ENCODE measurements at regions not wholly inside any gene's neighbourhood (a gene's known extent, or its start where the extent isn't known, plus 50 kb on each side); places are given as distances from the start of the nearest gene placed in this dataset.
A peak's percentile ranks its signal among the peaks of the same experiment; 100 is the strongest.
"Not testable (repeated sequence)": the region's sequence is repeated elsewhere in the genome, so short reads cannot be mapped to it uniquely, and the experiment has no call there.

DNA sequence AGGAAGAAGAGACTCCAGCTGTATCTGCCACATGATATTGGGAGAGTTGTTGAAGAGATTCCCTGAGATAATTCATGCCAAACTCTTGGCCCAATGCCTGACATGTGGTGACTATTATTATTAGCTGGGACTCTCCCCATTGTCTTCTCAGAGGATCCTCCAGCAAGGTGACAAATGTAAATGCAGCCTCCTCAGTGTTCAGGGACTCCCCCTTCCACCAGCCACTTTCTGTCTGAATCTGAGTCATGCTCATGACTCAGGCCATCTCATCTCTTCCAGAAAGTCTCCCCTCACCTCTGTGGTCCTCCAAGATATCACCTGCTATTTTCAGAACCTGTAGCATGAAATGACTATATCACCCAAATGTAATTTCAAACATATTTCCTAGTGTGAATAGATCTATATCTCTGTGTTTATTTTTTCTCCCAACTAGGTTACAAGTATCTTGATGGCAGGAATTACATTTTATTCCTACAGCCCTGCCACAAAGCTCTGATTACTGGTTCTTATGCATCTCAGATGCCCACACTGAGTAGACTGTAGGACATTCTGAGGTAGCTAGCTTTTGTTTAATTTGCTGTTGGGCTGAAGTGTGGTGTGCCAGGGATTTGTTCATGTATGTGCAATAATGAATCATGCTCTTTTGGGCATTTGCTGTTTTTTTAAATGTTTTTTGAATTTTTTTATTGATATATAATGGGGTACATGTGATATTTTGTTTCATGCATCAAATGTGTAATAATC, 126.6 kb upstream of the IL12B start:
- DNase-seq (ENCODE audit: low read depth) = no peak

- no peak for DNase-seq (ENCODE audit: low read depth)
Observed at GRCh38 chr5:159458217-159458711, 128.0 kb upstream of the IL12B start.

GRCh38 chr5:159459132-159459627, 128.9 kb upstream of the IL12B start:
- DNase-seq (ENCODE audit: low read depth) = no peak

- DNase-seq (ENCODE audit: low read depth) = no peak
Observed at GRCh38 chr5:159459951-159460538, 129.8 kb upstream of the IL12B start.

DNA sequence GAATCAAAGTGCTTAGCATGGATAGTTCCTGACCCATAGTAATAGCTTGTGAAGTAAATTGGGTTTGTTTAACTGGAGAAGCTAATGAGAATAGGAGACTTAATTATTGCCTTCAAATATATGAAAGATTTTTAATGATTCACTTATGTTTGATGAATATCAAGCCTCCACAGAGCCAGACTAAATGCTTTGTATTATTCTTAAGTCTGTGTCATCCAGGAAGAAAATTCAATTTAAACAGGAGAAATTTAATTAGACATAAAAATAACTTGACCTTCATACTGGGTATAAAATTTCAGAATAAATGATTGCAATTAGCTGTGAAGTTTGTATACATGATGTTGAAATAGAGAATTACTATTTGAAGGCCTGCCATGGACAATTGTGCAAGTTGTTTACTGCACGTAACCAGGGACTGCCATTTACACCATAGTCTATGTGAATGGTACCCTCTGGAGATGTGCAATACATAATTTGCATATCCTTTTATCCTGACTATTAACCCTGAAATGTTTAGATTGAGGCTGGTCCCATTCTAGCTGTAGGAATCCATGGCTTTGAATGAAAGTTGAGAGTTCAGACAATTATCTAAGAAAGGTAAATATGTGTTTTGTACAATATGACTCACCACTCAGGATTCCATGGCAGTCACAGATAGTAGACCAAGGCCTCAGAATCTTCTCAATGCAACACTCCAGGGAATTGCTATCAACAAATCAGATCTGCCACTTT, 133.5 kb upstream of the IL12B start:
- no peak for DNase-seq (ENCODE audit: low read depth)

GRCh38 chr5:159465604-159466003, 135.3 kb upstream of the IL12B start:
- DNase-seq (ENCODE audit: low read depth) = no peak

GRCh38 chr5:159467666-159468065, 137.4 kb upstream of the IL12B start:
- no peak for DNase-seq (ENCODE audit: low read depth)

DNA sequence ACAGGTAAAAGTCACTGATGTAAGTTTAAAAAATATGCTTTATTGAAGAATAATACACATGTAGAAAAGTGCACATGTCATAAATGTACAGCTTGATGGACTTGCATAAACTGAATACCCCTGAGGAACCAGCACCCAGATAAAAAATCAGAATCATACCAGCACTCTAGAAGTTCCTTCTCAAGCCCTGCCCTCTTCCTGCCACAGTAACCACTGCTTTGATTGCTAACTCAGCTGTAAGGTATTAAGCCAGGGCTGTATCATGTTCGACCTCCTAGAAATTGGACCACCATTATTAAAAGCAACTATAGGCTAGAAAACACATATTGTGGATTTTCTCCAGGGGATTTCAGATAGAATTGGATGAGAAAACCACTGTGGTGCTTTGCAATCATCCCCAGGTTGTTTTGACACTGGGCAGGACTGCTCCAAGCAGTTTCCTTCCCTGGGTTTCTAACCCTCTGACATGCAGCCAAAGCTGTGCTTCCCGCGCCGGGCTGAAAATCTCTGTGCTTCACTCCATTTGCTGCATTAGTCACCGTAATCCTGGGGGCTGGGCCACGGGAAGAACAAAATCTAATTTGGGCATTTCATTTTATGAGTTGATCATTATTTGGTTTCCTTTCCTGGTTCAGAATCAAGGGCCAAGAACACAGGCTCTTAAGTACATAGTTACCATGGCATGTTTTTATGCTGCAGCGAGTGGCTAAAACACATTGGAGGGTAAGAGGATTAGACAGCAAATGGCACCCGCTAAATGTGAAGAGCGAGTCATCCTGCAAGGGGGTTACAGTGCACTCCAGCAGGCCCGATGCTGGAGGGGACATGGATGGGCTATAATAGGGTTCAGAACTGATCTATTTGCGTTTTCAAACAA, 139.4 kb upstream of the IL12B start:
- DNase-seq (ENCODE audit: low read depth) = peak; percentile 4

DNA sequence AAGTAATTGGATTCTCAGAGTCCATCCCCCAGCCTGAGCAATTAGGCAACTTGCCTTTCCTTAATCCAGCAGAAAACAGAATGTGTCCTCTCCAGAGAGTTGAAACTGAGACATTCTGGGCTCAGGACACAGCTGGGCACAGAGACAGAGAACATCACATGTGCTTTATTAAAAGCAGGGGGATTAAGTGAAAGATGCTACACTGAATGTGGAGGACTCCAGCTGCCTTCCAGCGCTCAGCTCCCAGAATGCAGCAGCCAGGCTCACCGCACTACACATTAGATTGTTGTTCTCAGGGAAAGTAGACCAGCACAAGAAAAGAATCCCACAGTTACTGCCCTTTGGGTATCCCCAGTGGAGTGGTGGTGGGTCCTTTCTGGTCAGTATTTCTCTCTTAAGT, 141.6 kb upstream of the IL12B start:
- DNase-seq (ENCODE audit: low read depth) = no peak

GRCh38 chr5:159475026-159475425, 144.7 kb upstream of the IL12B start:
- DNase-seq (ENCODE audit: low read depth) = no peak

DNA sequence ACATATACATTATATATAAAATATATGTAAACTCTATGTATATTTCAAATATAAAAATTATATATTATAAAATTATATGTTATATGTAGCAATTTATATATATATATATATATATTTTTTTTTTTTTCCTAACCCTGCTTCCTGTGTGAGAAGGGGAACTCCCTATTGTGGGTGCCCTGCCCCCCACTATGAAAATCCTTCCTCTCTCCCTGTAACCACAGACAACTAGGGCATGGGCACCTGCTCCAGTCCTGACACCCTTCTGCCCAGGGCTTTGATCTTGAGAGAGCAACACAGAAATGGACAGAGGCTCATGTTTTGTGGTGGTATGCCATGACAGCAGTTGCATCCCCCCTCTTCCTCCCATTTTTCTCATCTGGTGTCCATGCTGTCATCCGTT, 148.7 kb upstream of the IL12B start:
- DNase-seq (ENCODE audit: low read depth) = no peak

DNA sequence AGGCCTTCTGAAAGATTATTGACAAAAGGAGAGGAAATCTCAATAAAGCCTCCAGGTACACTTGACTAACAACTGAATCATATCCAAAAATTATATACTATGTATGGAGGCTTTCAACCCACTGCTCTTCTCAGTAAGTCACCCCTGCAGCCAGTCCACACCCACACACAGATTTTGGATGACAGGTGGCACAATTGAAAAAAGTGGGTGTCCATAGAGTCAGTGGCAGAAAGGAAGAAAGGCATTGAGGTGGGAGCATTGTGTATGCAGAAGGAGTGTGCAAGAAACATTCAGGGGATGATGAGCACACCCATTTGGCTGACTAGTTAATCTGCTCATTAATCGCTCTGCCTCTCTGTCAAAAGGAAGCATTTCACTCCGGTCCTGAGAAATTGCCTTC, 150.6 kb upstream of the IL12B start:
- DNase-seq (ENCODE audit: low read depth) = no peak

DNA sequence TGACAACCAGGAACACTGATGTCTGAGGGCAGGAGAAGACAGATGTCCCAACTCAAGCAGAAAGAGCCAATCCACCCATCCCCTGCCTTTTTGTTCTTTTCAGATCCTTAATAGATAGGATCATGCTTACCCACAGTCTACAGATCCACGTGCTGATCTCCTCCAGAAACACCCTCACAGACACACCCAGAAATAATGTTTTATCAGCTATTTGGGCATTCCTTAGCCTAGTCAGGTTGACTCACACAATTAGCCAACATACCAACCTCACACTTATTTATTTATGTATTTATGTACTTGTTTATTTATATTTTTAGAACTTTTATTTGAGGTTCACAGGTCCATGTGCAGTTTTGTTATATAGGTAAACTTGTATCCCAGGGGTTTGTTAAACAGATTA, 151.5 kb upstream of the IL12B start:
- no peak for DNase-seq (ENCODE audit: low read depth)

- no peak for DNase-seq (ENCODE audit: low read depth)
Observed at GRCh38 chr5:159486836-159487235, 156.5 kb upstream of the IL12B start.

DNA sequence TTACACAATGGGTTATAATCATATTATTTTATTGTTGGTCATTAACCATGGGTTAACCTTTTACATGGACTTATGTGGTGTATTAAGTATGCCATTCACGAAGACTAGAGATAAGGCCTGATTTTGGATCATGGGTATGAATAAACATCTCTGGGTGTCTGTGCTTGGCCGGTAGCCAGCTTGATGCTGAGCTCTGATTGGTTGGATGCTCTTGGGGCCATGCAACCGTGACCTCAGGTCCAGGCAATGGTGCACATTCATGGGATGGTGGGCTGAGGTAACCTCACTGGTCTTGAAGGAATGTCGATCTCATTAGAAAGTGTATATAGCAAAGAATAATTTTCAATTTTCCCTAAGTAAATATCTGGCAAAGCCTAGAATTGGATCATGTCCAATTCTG, 158.2 kb upstream of the IL12B start:
- DNase-seq (ENCODE audit: low read depth) = no peak

- DNase-seq (ENCODE audit: low read depth) = no peak
Observed at GRCh38 chr5:159489779-159490178, 159.5 kb upstream of the IL12B start.

DNA sequence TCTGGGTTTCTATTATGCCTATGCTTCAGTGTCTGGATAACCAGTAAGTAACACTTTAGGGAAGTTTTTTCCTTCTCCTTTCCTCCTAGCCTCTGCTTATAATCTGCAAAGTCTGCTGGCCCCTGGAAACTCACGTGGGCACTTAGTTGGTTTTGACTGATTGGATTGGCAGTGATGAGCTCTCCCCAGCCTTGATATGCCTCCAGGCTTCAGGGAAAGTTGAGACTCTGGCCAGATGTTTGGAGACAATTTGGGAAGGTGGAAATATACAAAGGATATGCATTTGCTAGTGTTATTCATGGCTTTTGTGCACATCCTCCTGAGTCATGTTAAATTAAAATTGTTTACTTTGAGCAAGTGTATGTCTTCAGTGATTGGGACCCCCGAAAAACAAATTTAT, 160.2 kb upstream of the IL12B start:
- no peak for DNase-seq (ENCODE audit: low read depth)

DNA sequence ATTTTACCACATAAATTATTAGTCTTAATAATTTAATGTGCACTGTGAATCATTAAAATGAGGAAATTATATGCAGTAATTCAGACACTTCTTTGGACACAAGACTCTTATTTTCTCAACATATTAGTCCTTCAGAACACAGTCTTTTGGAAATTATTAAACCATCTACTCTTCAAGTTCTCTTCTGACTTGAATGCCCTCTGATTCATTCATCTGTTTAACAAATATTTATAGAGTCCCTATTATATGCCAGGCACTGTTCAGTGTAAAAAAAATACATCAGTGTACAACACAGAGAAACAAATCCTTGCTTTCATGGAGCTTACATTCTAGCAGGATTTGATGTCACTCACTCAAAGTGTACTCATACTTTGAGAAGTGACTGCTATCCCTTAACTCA, 163.4 kb upstream of the IL12B start:
- DNase-seq (ENCODE audit: low read depth) = no peak

DNA sequence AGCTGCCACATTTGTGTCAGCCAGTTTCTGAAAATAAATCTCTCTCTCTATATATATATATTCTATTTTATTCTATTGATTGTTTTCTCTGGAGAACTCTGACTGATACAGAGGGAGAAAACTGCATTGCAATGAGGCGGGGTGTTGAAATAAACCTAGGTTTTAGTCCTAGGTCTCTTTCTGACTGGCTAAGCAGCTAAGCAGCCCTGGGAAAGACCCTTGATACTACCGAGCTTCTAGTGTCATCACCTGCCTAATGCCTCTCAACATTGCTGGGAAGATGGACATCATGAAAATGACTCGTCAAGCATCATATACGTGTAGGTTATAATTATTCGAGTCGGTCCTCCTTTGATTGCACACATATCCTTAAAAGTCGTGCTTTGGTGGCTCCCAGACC, 166.5 kb upstream of the IL12B start:
- DNase-seq (ENCODE audit: low read depth) = no peak

DNA sequence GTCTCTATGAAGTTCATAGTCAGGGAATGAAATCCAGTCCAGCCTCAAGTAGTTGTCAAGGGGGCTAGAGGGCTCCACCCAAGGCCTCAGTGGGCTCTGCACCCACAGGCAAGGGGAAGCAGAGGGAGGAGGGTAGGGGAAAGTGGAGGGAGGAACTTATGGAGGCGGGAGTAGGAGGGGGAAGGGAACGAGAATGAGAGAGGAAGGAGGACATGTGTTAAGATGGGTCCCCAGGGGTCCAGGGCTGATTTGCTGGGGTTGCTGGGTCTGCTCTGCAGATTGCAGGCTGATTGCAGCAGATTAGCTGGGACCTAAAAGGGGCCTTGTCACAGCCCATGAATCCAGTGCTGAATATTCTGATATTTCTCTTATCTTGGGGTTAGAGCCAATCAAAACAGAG, 166.9 kb upstream of the IL12B start:
- DNase-seq (ENCODE audit: low read depth) = no peak

DNA sequence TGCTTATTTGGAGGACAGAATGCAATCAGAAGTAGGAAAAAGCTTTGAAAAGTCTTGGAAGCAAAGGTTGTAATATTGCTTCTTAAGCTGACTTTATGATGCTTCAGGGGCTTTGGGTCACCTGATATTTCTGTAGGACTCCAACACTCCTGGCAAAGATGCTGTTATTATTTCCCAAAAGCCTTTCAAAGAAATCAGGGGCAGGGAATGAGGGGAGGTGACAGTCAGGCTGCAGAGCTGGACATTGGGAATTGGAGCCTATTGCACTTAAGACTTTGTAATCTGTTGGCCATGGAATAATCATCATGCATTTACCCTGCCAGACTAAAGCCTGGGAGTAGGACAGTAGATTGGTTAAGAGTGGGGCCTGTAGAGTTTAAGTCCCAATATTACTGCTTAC, 168.3 kb upstream of the IL12B start:
- no peak for DNase-seq (ENCODE audit: low read depth)

- not testable (repeated sequence) for DNase-seq (ENCODE audit: low read depth)
Observed at GRCh38 chr5:159502116-159502515, 171.8 kb upstream of the IL12B start.
